ENCODE measurements at regions not wholly inside any gene's neighbourhood (a gene's known extent, or its start where the extent isn't known, plus 50 kb on each side); places are given as distances from the start of the nearest gene placed in this dataset.

DNA sequence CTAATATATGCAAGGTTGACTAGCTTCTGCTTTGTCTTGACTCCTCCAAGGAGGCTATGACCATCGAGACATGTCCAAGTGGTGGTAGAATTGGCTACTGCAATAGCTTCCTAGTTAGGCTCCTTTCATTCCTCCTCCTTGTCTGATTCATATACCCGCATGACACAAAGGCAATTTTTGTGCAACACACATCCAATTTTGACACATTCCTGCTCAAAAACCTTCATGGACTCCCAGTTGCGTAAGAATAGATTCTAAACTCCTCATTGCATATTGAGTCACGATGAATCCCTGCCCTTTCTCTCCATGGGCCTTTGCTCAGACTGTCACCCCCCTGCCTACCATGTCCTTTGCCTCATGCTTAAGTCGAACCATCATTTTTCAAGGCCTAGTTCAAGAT lies 344.5 kb downstream of the ACTL7B start:
- TF ChIP-seq, protein P1, sequence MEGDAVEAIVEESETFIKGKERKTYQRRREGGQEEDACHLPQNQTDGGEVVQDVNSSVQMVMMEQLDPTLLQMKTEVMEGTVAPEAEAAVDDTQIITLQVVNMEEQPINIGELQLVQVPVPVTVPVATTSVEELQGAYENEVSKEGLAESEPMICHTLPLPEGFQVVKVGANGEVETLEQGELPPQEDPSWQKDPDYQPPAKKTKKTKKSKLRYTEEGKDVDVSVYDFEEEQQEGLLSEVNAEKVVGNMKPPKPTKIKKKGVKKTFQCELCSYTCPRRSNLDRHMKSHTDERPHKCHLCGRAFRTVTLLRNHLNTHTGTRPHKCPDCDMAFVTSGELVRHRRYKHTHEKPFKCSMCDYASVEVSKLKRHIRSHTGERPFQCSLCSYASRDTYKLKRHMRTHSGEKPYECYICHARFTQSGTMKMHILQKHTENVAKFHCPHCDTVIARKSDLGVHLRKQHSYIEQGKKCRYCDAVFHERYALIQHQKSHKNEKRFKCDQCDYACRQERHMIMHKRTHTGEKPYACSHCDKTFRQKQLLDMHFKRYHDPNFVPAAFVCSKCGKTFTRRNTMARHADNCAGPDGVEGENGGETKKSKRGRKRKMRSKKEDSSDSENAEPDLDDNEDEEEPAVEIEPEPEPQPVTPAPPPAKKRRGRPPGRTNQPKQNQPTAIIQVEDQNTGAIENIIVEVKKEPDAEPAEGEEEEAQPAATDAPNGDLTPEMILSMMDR (IDR thresholded peaks at IDR 0.05): no peak
- no peak for TF ChIP-seq POLR2A (IDR thresholded peaks at IDR 0.05)
